GM23338 (cell line): ENCODE measurements at regions not wholly inside any gene's neighbourhood (a gene's known extent, or its start where the extent isn't known, plus 50 kb on each side); places are given as distances from the start of the nearest gene placed in this dataset.

Source experiments
- ATAC-seq: fragments of 200-7000 bp; cut with Tn5 transposase; 3 replicates; pipeline ENCODE4 v1.9.1; 2020
- DNase-seq: peaks from one replicate; pipeline ENCODE4 v3.0.0-alpha.2; 2015; ENCODE audit warnings: low spot score
- H2AFZ ChIP-seq: fragments of 200-600 bp; sonication (generic); 2 replicates; pipeline ENCODE4 v1.8.0; 2016; ENCODE audit warnings: antibody characterized with exemption, mild to moderate bottlenecking, moderate library complexity
- H3F3A ChIP-seq: fragments of 200-600 bp; sonication (generic); replicated peaks from 2 replicates; pipeline ENCODE4 v1.8.0; 2017; ENCODE audit warnings: antibody characterized with exemption, mixed run types, low read depth
- H3K27ac ChIP-seq: fragments of 200-600 bp; sonication (generic); 2 replicates; pipeline ENCODE4 v1.6.1; 2016; ENCODE audit warnings: low read depth
- H3K27me3 ChIP-seq: fragments of 200-600 bp; sonication (generic); 2 replicates; pipeline ENCODE4 v1.8.0; 2016; ENCODE audit warnings: mild to moderate bottlenecking, mixed run types, moderate library complexity; ENCODE audit not compliant: insufficient read depth
- H3K36me3 ChIP-seq: fragments of 200-600 bp; sonication (generic); 2 replicates; pipeline ENCODE4 v1.8.0; 2016; ENCODE audit warnings: mild to moderate bottlenecking; ENCODE audit not compliant: insufficient read depth
- H3K4me1 ChIP-seq: fragments of 200-600 bp; sonication (generic); 2 replicates; pipeline ENCODE4 v1.8.0; 2016; ENCODE audit warnings: mild to moderate bottlenecking, moderate library complexity; ENCODE audit not compliant: insufficient read depth
- H3K4me2 ChIP-seq: fragments of 200-600 bp; sonication (generic); 2 replicates; pipeline ENCODE4 v1.7.1; 2017; ENCODE audit warnings: mixed run types
- H3K4me3 ChIP-seq: fragments of 200-600 bp; sonication (generic); 2 replicates; pipeline ENCODE4 v1.6.1; 2016; ENCODE audit warnings: mixed run types
- H3K79me2 ChIP-seq: fragments of 200-600 bp; sonication (generic); replicated peaks from 2 replicates; pipeline ENCODE4 v1.8.0; 2017; ENCODE audit warnings: mild to moderate bottlenecking; ENCODE audit not compliant: insufficient read depth
- H3K9me2 ChIP-seq: fragments of 200-600 bp; sonication (generic); 2 replicates; pipeline ENCODE4 v1.8.0; 2017; ENCODE audit not compliant: insufficient read depth
- H4K20me1 ChIP-seq: fragments of 200-600 bp; sonication (generic); replicated peaks from 2 replicates; pipeline ENCODE4 v1.8.0; 2017; ENCODE audit warnings: mild to moderate bottlenecking; ENCODE audit not compliant: insufficient read depth
- H3K27ac Mint-ChIP-seq: 2 replicates; pipeline ENCODE4 v1.8.0; 2020; ENCODE audit warnings: inconsistent platforms, mild to moderate bottlenecking, moderate library complexity, mixed read lengths
- H3K27me3 Mint-ChIP-seq: 3 replicates; pipeline ENCODE4 v1.8.0; 2022; ENCODE audit warnings: low read depth, mild to moderate bottlenecking, moderate library complexity, mixed read lengths, inconsistent platforms; ENCODE audit not compliant: insufficient read depth, poor library complexity
- H3K36me3 Mint-ChIP-seq: 3 replicates; pipeline ENCODE4 v1.8.0; 2021; ENCODE audit warnings: low read depth, mild to moderate bottlenecking, inconsistent platforms, moderate library complexity, mixed read lengths
- H3K4me1 Mint-ChIP-seq: 3 replicates; pipeline ENCODE4 v1.8.0; 2020; ENCODE audit warnings: mild to moderate bottlenecking, inconsistent platforms, mixed read lengths
- H3K4me3 Mint-ChIP-seq: 3 replicates; pipeline ENCODE4 v1.8.0; 2021; ENCODE audit warnings: moderate library complexity, mild to moderate bottlenecking, inconsistent platforms, mixed read lengths
- H3K9me3 Mint-ChIP-seq: 3 replicates; pipeline ENCODE4 v1.8.0; 2020; ENCODE audit warnings: moderate library complexity, mild to moderate bottlenecking, inconsistent platforms, mixed read lengths
- CREB1 ChIP-seq: fragments of 250-450 bp; sonication (Bioruptor Pico); IDR thresholded peaks from 2 replicates; pipeline ENCODE4 v1.5.0; 2020; ENCODE audit warnings: low read depth, mild to moderate bottlenecking, moderate library complexity
- EZH2 ChIP-seq: fragments of 200-600 bp; sonication (generic); IDR thresholded peaks from one replicate; pipeline ENCODE4 v1.8.0; 2017; ENCODE audit warnings: antibody characterized with exemption, mild to moderate bottlenecking, low read depth; ENCODE audit not compliant: unreplicated experiment
- EZH2phosphoT487 ChIP-seq: fragments of 200-600 bp; sonication (generic); IDR thresholded peaks from one replicate; pipeline ENCODE4 v1.8.1; 2018; ENCODE audit warnings: antibody characterized with exemption; ENCODE audit not compliant: unreplicated experiment
- JUNB ChIP-seq: IDR thresholded peaks from one replicate; pipeline ENCODE4 v1.6.1; 2016; ENCODE audit warnings: antibody characterized with exemption; ENCODE audit not compliant: unreplicated experiment
- NANOG ChIP-seq: IDR thresholded peaks from 2 replicates; pipeline ENCODE4 v1.6.1; 2016; ENCODE audit warnings: antibody characterized with exemption, borderline replicate concordance
- POLR2AphosphoS5 ChIP-seq: IDR thresholded peaks from 2 replicates; pipeline ENCODE4 v1.6.1; 2016; ENCODE audit warnings: antibody characterized with exemption, low read depth
- STAT1 ChIP-seq: IDR thresholded peaks from one replicate; pipeline ENCODE4 v1.6.1; 2016; ENCODE audit warnings: antibody characterized with exemption; ENCODE audit not compliant: unreplicated experiment
- ZNF114 ChIP-seq: fragments of 250-450 bp; sonication (Bioruptor Pico); IDR thresholded peaks from 2 replicates; pipeline ENCODE4 v1.5.0; 2020; ENCODE audit warnings: mild to moderate bottlenecking, moderate library complexity
- ZNF331 ChIP-seq: fragments of 250-450 bp; sonication (Bioruptor Pico); IDR thresholded peaks from 2 replicates; pipeline ENCODE4 v1.5.0; 2020; ENCODE audit warnings: low read depth, mild to moderate bottlenecking, moderate library complexity
- TF ChIP-seq, protein P1 (sequence below): IDR thresholded peaks from one replicate; pipeline ENCODE4 v1.6.1; 2018; ENCODE audit warnings: antibody characterized with exemption; ENCODE audit not compliant: unreplicated experiment
- TF ChIP-seq, protein P2 (sequence below): IDR thresholded peaks from 2 replicates; pipeline ENCODE4 v1.6.1; 2016; ENCODE audit warnings: antibody characterized with exemption
- TF ChIP-seq, protein P3 (sequence below), 2 experiments: fragments of 200-600 bp in 1 of 2; sonication (generic) in 1 of 2; conservative IDR thresholded peaks; 2 replicates each; pipeline versions ENCODE4 v1.5.1 to v1.6.1; 2016 to 2017; ENCODE audit warnings: antibody characterized with exemption in 2 of 2, low read depth in 2 of 2, mild to moderate bottlenecking in 2 of 2, moderate library complexity in 1 of 2
- TF ChIP-seq, protein P4 (sequence below): fragments of 250-450 bp; sonication (Bioruptor Pico); IDR thresholded peaks from 2 replicates; pipeline ENCODE4 v1.5.0; 2020; ENCODE audit warnings: mild to moderate bottlenecking, moderate library complexity

DNA sequence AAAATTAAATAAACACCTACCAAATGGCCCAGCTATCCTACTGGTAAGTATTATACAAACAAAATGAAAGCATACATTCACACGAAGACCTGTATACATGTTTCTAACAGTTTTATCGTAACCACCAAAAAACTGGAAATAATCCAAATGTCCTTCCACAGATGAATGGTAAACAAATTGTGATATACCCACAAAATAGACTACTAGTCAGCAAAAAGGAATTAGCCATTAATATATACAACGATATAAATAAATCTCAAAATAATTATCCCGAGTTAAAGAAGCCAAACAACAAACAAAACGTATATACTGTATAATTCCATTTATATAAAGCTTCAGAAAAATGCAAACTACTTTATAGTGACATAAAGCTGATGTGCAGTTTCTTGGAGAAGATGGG lies 106.3 kb upstream of the SERTM1 start:
- TF ChIP-seq POLR2AphosphoS5 (no peak), EZH2phosphoT487 (no peak), STAT1 (no peak), JUNB (no peak), ZNF331 (CRISPR knock-in tag) (no peak), CREB1 (no peak), ZNF114 (no peak), NANOG (no peak), EZH2 (no peak)
- TF ChIP-seq, protein P1, sequence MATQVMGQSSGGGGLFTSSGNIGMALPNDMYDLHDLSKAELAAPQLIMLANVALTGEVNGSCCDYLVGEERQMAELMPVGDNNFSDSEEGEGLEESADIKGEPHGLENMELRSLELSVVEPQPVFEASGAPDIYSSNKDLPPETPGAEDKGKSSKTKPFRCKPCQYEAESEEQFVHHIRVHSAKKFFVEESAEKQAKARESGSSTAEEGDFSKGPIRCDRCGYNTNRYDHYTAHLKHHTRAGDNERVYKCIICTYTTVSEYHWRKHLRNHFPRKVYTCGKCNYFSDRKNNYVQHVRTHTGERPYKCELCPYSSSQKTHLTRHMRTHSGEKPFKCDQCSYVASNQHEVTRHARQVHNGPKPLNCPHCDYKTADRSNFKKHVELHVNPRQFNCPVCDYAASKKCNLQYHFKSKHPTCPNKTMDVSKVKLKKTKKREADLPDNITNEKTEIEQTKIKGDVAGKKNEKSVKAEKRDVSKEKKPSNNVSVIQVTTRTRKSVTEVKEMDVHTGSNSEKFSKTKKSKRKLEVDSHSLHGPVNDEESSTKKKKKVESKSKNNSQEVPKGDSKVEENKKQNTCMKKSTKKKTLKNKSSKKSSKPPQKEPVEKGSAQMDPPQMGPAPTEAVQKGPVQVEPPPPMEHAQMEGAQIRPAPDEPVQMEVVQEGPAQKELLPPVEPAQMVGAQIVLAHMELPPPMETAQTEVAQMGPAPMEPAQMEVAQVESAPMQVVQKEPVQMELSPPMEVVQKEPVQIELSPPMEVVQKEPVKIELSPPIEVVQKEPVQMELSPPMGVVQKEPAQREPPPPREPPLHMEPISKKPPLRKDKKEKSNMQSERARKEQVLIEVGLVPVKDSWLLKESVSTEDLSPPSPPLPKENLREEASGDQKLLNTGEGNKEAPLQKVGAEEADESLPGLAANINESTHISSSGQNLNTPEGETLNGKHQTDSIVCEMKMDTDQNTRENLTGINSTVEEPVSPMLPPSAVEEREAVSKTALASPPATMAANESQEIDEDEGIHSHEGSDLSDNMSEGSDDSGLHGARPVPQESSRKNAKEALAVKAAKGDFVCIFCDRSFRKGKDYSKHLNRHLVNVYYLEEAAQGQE, result no peak
- TF ChIP-seq, protein P2, sequence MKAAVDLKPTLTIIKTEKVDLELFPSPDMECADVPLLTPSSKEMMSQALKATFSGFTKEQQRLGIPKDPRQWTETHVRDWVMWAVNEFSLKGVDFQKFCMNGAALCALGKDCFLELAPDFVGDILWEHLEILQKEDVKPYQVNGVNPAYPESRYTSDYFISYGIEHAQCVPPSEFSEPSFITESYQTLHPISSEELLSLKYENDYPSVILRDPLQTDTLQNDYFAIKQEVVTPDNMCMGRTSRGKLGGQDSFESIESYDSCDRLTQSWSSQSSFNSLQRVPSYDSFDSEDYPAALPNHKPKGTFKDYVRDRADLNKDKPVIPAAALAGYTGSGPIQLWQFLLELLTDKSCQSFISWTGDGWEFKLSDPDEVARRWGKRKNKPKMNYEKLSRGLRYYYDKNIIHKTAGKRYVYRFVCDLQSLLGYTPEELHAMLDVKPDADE, result no peak
- TF ChIP-seq, protein P3, sequence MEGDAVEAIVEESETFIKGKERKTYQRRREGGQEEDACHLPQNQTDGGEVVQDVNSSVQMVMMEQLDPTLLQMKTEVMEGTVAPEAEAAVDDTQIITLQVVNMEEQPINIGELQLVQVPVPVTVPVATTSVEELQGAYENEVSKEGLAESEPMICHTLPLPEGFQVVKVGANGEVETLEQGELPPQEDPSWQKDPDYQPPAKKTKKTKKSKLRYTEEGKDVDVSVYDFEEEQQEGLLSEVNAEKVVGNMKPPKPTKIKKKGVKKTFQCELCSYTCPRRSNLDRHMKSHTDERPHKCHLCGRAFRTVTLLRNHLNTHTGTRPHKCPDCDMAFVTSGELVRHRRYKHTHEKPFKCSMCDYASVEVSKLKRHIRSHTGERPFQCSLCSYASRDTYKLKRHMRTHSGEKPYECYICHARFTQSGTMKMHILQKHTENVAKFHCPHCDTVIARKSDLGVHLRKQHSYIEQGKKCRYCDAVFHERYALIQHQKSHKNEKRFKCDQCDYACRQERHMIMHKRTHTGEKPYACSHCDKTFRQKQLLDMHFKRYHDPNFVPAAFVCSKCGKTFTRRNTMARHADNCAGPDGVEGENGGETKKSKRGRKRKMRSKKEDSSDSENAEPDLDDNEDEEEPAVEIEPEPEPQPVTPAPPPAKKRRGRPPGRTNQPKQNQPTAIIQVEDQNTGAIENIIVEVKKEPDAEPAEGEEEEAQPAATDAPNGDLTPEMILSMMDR (conservative IDR thresholded peaks at IDR 0.05; ENCODE audit: low read depth in 2 of 2), result no peak
- TF ChIP-seq, protein P4, sequence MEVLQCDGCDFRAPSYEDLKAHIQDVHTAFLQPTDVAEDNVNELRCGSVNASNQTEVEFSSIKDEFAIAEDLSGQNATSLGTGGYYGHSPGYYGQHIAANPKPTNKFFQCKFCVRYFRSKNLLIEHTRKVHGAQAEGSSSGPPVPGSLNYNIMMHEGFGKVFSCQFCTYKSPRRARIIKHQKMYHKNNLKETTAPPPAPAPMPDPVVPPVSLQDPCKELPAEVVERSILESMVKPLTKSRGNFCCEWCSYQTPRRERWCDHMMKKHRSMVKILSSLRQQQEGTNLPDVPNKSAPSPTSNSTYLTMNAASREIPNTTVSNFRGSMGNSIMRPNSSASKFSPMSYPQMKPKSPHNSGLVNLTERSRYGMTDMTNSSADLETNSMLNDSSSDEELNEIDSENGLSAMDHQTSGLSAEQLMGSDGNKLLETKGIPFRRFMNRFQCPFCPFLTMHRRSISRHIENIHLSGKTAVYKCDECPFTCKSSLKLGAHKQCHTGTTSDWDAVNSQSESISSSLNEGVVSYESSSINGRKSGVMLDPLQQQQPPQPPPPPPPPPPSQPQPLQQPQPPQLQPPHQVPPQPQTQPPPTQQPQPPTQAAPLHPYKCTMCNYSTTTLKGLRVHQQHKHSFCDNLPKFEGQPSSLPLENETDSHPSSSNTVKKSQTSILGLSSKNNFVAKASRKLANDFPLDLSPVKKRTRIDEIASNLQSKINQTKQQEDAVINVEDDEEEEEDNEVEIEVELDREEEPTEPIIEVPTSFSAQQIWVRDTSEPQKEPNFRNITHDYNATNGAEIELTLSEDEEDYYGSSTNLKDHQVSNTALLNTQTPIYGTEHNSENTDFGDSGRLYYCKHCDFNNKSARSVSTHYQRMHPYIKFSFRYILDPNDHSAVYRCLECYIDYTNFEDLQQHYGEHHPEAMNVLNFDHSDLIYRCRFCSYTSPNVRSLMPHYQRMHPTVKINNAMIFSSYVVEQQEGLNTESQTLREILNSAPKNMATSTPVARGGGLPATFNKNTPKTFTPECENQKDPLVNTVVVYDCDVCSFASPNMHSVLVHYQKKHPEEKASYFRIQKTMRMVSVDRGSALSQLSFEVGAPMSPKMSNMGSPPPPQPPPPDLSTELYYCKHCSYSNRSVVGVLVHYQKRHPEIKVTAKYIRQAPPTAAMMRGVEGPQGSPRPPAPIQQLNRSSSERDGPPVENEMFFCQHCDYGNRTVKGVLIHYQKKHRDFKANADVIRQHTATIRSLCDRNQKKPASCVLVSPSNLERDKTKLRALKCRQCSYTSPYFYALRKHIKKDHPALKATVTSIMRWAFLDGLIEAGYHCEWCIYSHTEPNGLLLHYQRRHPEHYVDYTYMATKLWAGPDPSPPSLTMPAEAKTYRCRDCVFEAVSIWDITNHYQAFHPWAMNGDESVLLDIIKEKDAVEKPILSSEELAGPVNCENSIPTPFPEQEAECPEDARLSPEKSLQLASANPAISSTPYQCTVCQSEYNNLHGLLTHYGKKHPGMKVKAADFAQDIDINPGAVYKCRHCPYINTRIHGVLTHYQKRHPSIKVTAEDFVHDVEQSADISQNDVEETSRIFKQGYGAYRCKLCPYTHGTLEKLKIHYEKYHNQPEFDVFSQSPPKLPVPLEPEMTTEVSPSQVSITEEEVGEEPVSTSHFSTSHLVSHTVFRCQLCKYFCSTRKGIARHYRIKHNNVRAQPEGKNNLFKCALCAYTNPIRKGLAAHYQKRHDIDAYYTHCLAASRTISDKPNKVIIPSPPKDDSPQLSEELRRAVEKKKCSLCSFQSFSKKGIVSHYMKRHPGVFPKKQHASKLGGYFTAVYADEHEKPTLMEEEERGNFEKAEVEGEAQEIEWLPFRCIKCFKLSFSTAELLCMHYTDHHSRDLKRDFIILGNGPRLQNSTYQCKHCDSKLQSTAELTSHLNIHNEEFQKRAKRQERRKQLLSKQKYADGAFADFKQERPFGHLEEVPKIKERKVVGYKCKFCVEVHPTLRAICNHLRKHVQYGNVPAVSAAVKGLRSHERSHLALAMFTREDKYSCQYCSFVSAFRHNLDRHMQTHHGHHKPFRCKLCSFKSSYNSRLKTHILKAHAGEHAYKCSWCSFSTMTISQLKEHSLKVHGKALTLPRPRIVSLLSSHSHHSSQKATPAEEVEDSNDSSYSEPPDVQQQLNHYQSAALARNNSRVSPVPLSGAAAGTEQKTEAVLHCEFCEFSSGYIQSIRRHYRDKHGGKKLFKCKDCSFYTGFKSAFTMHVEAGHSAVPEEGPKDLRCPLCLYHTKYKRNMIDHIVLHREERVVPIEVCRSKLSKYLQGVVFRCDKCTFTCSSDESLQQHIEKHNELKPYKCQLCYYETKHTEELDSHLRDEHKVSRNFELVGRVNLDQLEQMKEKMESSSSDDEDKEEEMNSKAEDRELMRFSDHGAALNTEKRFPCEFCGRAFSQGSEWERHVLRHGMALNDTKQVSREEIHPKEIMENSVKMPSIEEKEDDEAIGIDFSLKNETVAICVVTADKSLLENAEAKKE (CRISPR knock-in tag), result no peak
- Mint-ChIP-seq H3K9me3 (peaks cover 9% of the 10 kb centered on the region; the same call in 2 of the 3 replicates), H3K27me3 (peaks cover 4% of the 10 kb centered on the region), H3K4me1 (no peaks in the 10 kb centered on the region), H3K4me3 (no peak overlapping the region), H3K36me3 (no peaks in the 10 kb centered on the region), H3K27ac (no peak overlapping the region)
- H3K36me3 ChIP-seq, result no peaks in the 10 kb centered on the region
- H3K9me2 ChIP-seq, result no peaks in the 10 kb centered on the region
- H3F3A ChIP-seq, result no peaks in the 10 kb centered on the region
- no peaks in the 10 kb centered on the region for H3K4me1 ChIP-seq
- no peak overlapping the region for H3K27ac ChIP-seq
- ATAC-seq (no peak), DNase-seq (no peak)
- H3K4me3 ChIP-seq, result no peak overlapping the region
- H4K20me1 ChIP-seq, result no peaks in the 10 kb centered on the region
- H2AFZ ChIP-seq, result no peak overlapping the region
- no peak overlapping the region for H3K4me2 ChIP-seq
- H3K27me3 ChIP-seq, result no peaks in the 10 kb centered on the region
- no peaks in the 10 kb centered on the region for H3K79me2 ChIP-seq
